H1 (cell line): ENCODE measurements at regions not wholly inside any gene's neighbourhood (a gene's known extent, or its start where the extent isn't known, plus 50 kb on each side); places are given as distances from the start of the nearest gene placed in this dataset.

Experiments used
- CTCF ChIA-PET: fragments of 300-600 bp; sonication (Branson Sonifier 250); formaldehyde crosslinking; loops from one replicate; lab custom pipeline; 2021; ENCODE audit not compliant: partially characterized antibody; lab: Charles Lee
- POLR2A ChIA-PET: fragments of 300-600 bp; sonication (Branson Sonifier 250); formaldehyde crosslinking; loops from one replicate; lab custom pipeline; 2021; ENCODE audit warnings: inconsistent platforms; ENCODE audit not compliant: partially characterized antibody; lab: Charles Lee
- DNase-seq, 2 experiments: peaks; one replicate each; pipeline versions ENCODE4 v3.0.0 to v3.0.0-alpha.2; 2010 to 2022; ENCODE audit warnings: low spot score in 2 of 2, low read depth in 1 of 2, mixed read lengths in 1 of 2
- FAIRE-seq: peaks from 2 replicates; lab custom pipeline; 2011; peaks lifted over from hg19 to GRCh38; lab: Jason Lieb, UNC
- H2AFZ ChIP-seq: 2 replicates; pipeline ENCODE4 v1.8.1; 2012; ENCODE audit warnings: low read length, inconsistent platforms
- H2AK5ac ChIP-seq: 2 replicates; pipeline ENCODE4 v1.6.1; 2013; ENCODE audit warnings: low read depth, low read length
- H2BK120ac ChIP-seq: replicated peaks from 2 replicates; pipeline ENCODE3; 2013; ENCODE audit warnings: low read depth, low read length, inconsistent platforms
- H2BK12ac ChIP-seq: 2 replicates; pipeline ENCODE4 v1.6.1; 2013; ENCODE audit warnings: low read depth, low read length
- H2BK15ac ChIP-seq: 2 replicates; pipeline ENCODE4 v1.6.1; 2013; ENCODE audit warnings: low read length
- H2BK20ac ChIP-seq: 2 replicates; pipeline ENCODE4 v1.6.1; 2013; ENCODE audit warnings: low read length
- H2BK5ac ChIP-seq: 2 replicates; pipeline ENCODE4 v1.6.1; 2013; ENCODE audit warnings: low read depth, low read length
- H3K14ac ChIP-seq: 2 replicates; pipeline ENCODE4 v1.6.1; 2013; ENCODE audit warnings: inconsistent platforms; ENCODE audit not compliant: insufficient read length
- H3K18ac ChIP-seq: 2 replicates; pipeline ENCODE4 v1.6.1; 2013; ENCODE audit warnings: low read length; ENCODE audit errors: extremely low read depth
- H3K23ac ChIP-seq: 2 replicates; pipeline ENCODE4 v1.6.1; 2013; ENCODE audit warnings: inconsistent platforms; ENCODE audit not compliant: insufficient read length
- H3K23me2 ChIP-seq: 2 replicates; pipeline ENCODE4 v1.6.1; 2013; ENCODE audit warnings: low read depth, low read length
- H3K27ac ChIP-seq: 2 replicates; pipeline ENCODE4 v1.6.1; 2011; ENCODE audit warnings: low read depth, low read length, inconsistent platforms
- H3K27me3 ChIP-seq, 4 experiments: replicated peaks in 1 of 4; 1 replicate in 1 of 4; 2 replicates in 3 of 4; pipeline versions ENCODE4 v1.6.1 to v1.8.1; 2011 to 2013; ENCODE audit warnings: low read length in 3 of 4, mild to moderate bottlenecking in 3 of 4, inconsistent platforms in 2 of 4, mixed read lengths in 2 of 4, moderate library complexity in 1 of 4; ENCODE audit not compliant: control insufficient read depth in 3 of 4, insufficient read depth in 3 of 4; ENCODE audit errors: extremely low read depth in 1 of 4
- H3K36me3 ChIP-seq, 4 experiments: 2 replicates each; pipeline versions ENCODE4 v1.6.1 to v1.8.1; 2011 to 2013; ENCODE audit warnings: mild to moderate bottlenecking in 4 of 4, low read length in 3 of 4, moderate library complexity in 2 of 4, control low read depth in 1 of 4, inconsistent platforms in 1 of 4; ENCODE audit not compliant: insufficient read depth in 4 of 4, control insufficient read depth in 2 of 4
- H3K4ac ChIP-seq: replicated peaks from 2 replicates; pipeline ENCODE3; 2013; ENCODE audit warnings: low read length, low read depth, mixed read lengths, inconsistent platforms; ENCODE audit not compliant: insufficient read length
- H3K4me1 ChIP-seq, 4 experiments: replicated peaks in 1 of 4; 1 replicate in 1 of 4; 2 replicates in 3 of 4; pipeline versions ENCODE4 v1.6.1 to v1.8.1; 2011 to 2013; ENCODE audit warnings: low read length in 3 of 4, inconsistent platforms in 2 of 4, mixed read lengths in 1 of 4; ENCODE audit not compliant: insufficient read depth in 4 of 4, control insufficient read depth in 3 of 4
- H3K4me2 ChIP-seq, 2 experiments: 2 replicates each; pipeline versions ENCODE4 v1.6.1 to v1.8.1; 2011 to 2013; ENCODE audit warnings: low read depth in 2 of 2, low read length in 2 of 2, control low read depth in 1 of 2, inconsistent platforms in 1 of 2, mild to moderate bottlenecking in 1 of 2; ENCODE audit not compliant: insufficient read depth in 1 of 2
- H3K4me3 ChIP-seq, 4 experiments: fragments of 200-600, 300-600 bp in 1 of 4; sonication (generic), shearing (Covaris generic), sonication (Bioruptor Twin) in 1 of 4; 2 replicates each; pipeline versions ENCODE4 v1.5.1 to v1.8.1; 2011 to 2016; ENCODE audit warnings: low read length in 4 of 4, low read depth in 3 of 4, control low read depth in 2 of 4, inconsistent platforms in 2 of 4, mild to moderate bottlenecking in 2 of 4, mixed read lengths in 1 of 4, moderate library complexity in 1 of 4; ENCODE audit not compliant: insufficient read depth in 2 of 4; ENCODE audit errors: extremely low read depth in 1 of 4
- H3K56ac ChIP-seq: replicated peaks from 2 replicates; pipeline ENCODE3; 2013; ENCODE audit warnings: low read depth, mild to moderate bottlenecking, mixed read lengths, low read length, inconsistent platforms; ENCODE audit not compliant: insufficient read length
- H3K79me1 ChIP-seq: 2 replicates; pipeline ENCODE4 v1.6.1; 2013; ENCODE audit warnings: low read depth, low read length, control low read depth
- H3K79me2 ChIP-seq, 2 experiments: 2 replicates each; pipeline versions ENCODE4 v1.6.1 to v1.8.1; 2012 to 2013; ENCODE audit warnings: low read length in 2 of 2, mild to moderate bottlenecking in 2 of 2, inconsistent platforms in 1 of 2; ENCODE audit not compliant: insufficient read depth in 2 of 2, control insufficient read depth in 1 of 2
- H3K9ac ChIP-seq, 4 experiments: replicated peaks in 1 of 4; 1 replicate in 1 of 4; 2 replicates in 3 of 4; pipeline versions ENCODE4 v1.6.1 to v1.8.1; 2011 to 2013; ENCODE audit warnings: low read depth in 3 of 4, low read length in 3 of 4, control low read depth in 2 of 4, mild to moderate bottlenecking in 2 of 4, moderate library complexity in 2 of 4, inconsistent platforms in 1 of 4; ENCODE audit errors: extremely low read depth in 1 of 4
- H3K9me3 ChIP-seq, 2 experiments: 2 replicates each; pipeline versions ENCODE4 v1.6.1 to v1.8.1; 2012 to 2013; ENCODE audit warnings: mild to moderate bottlenecking in 2 of 2, moderate library complexity in 2 of 2, control low read depth in 1 of 2, inconsistent platforms in 1 of 2, low read depth in 1 of 2, low read length in 1 of 2, mixed read lengths in 1 of 2; ENCODE audit not compliant: insufficient read depth in 2 of 2
- H4K20me1 ChIP-seq, 2 experiments: replicated peaks in 1 of 2; 2 replicates each; pipeline versions ENCODE3 to v1.8.1; 2011 to 2013; ENCODE audit warnings: inconsistent platforms in 2 of 2, low read length in 2 of 2, mild to moderate bottlenecking in 1 of 2; ENCODE audit not compliant: insufficient read depth in 2 of 2, control insufficient read depth in 1 of 2
- H4K5ac ChIP-seq: 2 replicates; pipeline ENCODE4 v1.6.1; 2013; ENCODE audit warnings: low read length, low read depth, mixed read lengths, inconsistent platforms; ENCODE audit not compliant: insufficient read length
- H4K8ac ChIP-seq: 2 replicates; pipeline ENCODE4 v1.8.0; 2013; ENCODE audit warnings: mild to moderate bottlenecking, moderate library complexity, low read length, inconsistent platforms; ENCODE audit not compliant: insufficient read depth; ENCODE audit errors: extremely low read depth
- H4K91ac ChIP-seq: replicated peaks from 2 replicates; pipeline ENCODE3; 2013; ENCODE audit warnings: low read length, mixed read lengths, inconsistent platforms; ENCODE audit not compliant: insufficient read length
- ATF3 ChIP-seq: IDR thresholded peaks from 2 replicates; pipeline ENCODE4 v1.6.1; 2011; ENCODE audit warnings: low read depth, mild to moderate bottlenecking, low read length; ENCODE audit not compliant: insufficient read depth
- BRCA1 ChIP-seq: IDR thresholded peaks from 2 replicates; pipeline ENCODE4 v1.6.1; 2012; ENCODE audit warnings: low read depth, low read length, improper control_type of control experiment
- CBX5 ChIP-seq: fragments of 300-800, 300-1000 bp; sonication (generic); IDR thresholded peaks from 2 replicates; pipeline ENCODE4 v1.7.1; 2016; ENCODE audit warnings: antibody characterized with exemption, low read length, low read depth
- CHD1 ChIP-seq: IDR thresholded peaks from 2 replicates; pipeline ENCODE4 v1.6.1; 2012; ENCODE audit warnings: low read depth, low read length, improper control_type of control experiment
- CHD2 ChIP-seq: IDR thresholded peaks from 2 replicates; pipeline ENCODE4 v1.6.1; 2012; ENCODE audit warnings: low read length, improper control_type of control experiment
- KDM4A ChIP-seq: IDR thresholded peaks from one replicate; pipeline ENCODE4 v1.7.1; 2012; ENCODE audit warnings: low read depth, mild to moderate bottlenecking, moderate library complexity, low read length, inconsistent platforms; ENCODE audit not compliant: severe bottlenecking
- MAX ChIP-seq: IDR thresholded peaks from 2 replicates; pipeline ENCODE4 v1.6.1; 2012; ENCODE audit warnings: inconsistent platforms
- RAD21 ChIP-seq, 2 experiments: IDR thresholded peaks in 1 of 2; conservative IDR thresholded peaks in 1 of 2; 2 replicates each; pipeline ENCODE4 v1.6.1; 2011; ENCODE audit warnings: low read depth in 2 of 2, low read length in 2 of 2, improper control_type of control experiment in 1 of 2, inconsistent platforms in 1 of 2, mild to moderate bottlenecking in 1 of 2, moderate library complexity in 1 of 2
- SP1 ChIP-seq: IDR thresholded peaks from 2 replicates; pipeline ENCODE4 v1.6.1; 2011; ENCODE audit warnings: low read depth, low read length
- TAF1 ChIP-seq: IDR thresholded peaks from 2 replicates; pipeline ENCODE4 v1.6.1; 2011; ENCODE audit warnings: mild to moderate bottlenecking, low read depth, low read length
- TBP ChIP-seq: IDR thresholded peaks from 2 replicates; pipeline ENCODE4 v1.6.1; 2011; ENCODE audit warnings: low read depth, low read length, improper control_type of control experiment
- WGBS, 2 experiments: shearing (Covaris generic) in 1 of 2; methylation state at CpG; one replicate each; pipeline versions ENCODE4 v1.1.6 to v1.1.7; 2013 to 2015; ENCODE audit warnings: low lambda C conversion rate in 2 of 2, mixed read lengths in 2 of 2, inconsistent platforms in 1 of 2, low coverage in 1 of 2, missing lambda C conversion rate in 1 of 2; ENCODE audit not compliant: insufficient replicate concordance in 2 of 2, insufficient coverage in 1 of 2, insufficient read length in 1 of 2; ENCODE audit errors: extremely low coverage in 1 of 2, missing lambda C conversion rate in 1 of 2; 5-methylcytosine and 5-hydroxymethylcytosine counted together

GRCh38 chr6:26258212-26258977 is 106.6 kb upstream of the BTN3A2 start:
- H2AFZ ChIP-seq, result no peak overlapping the region
- no peak overlapping the region for H3K4me3 ChIP-seq
- H3K14ac ChIP-seq, result no peak overlapping the region
- no peak overlapping the region for H3K4me2 ChIP-seq
- no peak overlapping the region for H3K27ac ChIP-seq
- H4K5ac ChIP-seq, result no peak overlapping the region
- no peaks in the 10 kb centered on the region for H3K36me3 ChIP-seq
- H2BK20ac ChIP-seq, result no peak overlapping the region
- no peaks in the 10 kb centered on the region for H3K27me3 ChIP-seq
- FAIRE-seq (no peak), DNase-seq (no peak)
- H4K8ac ChIP-seq, result no peak overlapping the region
- POLR2A ChIA-PET, result interaction anchor here (0.9 to 25.5 kb wide), 7 partner anchors 21 to 227 kb away, joined by 3 to 758 read pairs (median 6); a partner anchor contains a TSS
- no peak overlapping the region for H3K4ac ChIP-seq
- no peak overlapping the region for H3K18ac ChIP-seq
- peaks cover 0 to 1% of the 10 kb centered on the region in 2 experiments; a peak in 2 of 4 replicates for H3K79me2 ChIP-seq
- H3K4me1 ChIP-seq, result peaks cover 0 to 4% (median 0%) of the 10 kb centered on the region in 4 experiments; a peak in 1 of 7 replicates
- H3K56ac ChIP-seq, result no peak overlapping the region
- no peaks in the 10 kb centered on the region for H3K23me2 ChIP-seq
- no peak overlapping the region for H3K9ac ChIP-seq
- CTCF ChIA-PET, result interaction anchor here (0.7 to 6.4 kb wide), 12 partner anchors 10 to 78 kb away, joined by 3 to 93 read pairs (median 3); a partner anchor contains a TSS
- H4K91ac ChIP-seq, result no peak overlapping the region
- 69% methylated on average over 5 of the region's 5 CpGs; no CpG with 5 or more reads in 1 of the 2 experiments for WGBS, 2 experiments
- H4K20me1 ChIP-seq, result no peaks in the 10 kb centered on the region
- no peak overlapping the region for H2BK5ac ChIP-seq
- H3K9me3 ChIP-seq, result no peaks in the 10 kb centered on the region
- no peak overlapping the region for H2AK5ac ChIP-seq
- H2BK12ac ChIP-seq, result no peak overlapping the region
- no peak overlapping the region; the same call in 1 of the 2 replicates for H2BK15ac ChIP-seq
- H2BK120ac ChIP-seq, result no peak overlapping the region
- H3K23ac ChIP-seq, result no peak overlapping the region
- no peaks in the 10 kb centered on the region for H3K79me1 ChIP-seq
- no peak for TF ChIP-seq BRCA1
- TF ChIP-seq KDM4A, result no peak
- no peak for TF ChIP-seq MAX
- TF ChIP-seq TAF1, result no peak
- no peak for TF ChIP-seq TBP
- no peak for TF ChIP-seq ATF3
- TF ChIP-seq CBX5, result no peak
- TF ChIP-seq RAD21 (IDR thresholded peaks at IDR 0.05 in 1 of 2, conservative IDR thresholded peaks at IDR 0.05 in 1 of 2; ENCODE audit: low read depth in 2 of 2, low read length in 2 of 2), result peak in 1 of 2 experiments; percentile 31; a peak in 1 of 4 replicates
- TF ChIP-seq SP1, result 0 out of 2 replicates have a peak, but pooled peaks have one; percentile 13
- TF ChIP-seq CHD1, result no peak
- TF ChIP-seq CHD2, result no peak
